Neutrophil (primary cell): ENCODE measurements at regions not wholly inside any gene's neighbourhood (a gene's known extent, or its start where the extent isn't known, plus 50 kb on each side); places are given as distances from the start of the nearest gene placed in this dataset.

Experiments
- H3K27ac ChIP-seq: fragments of 200-600 bp; sonication (generic); 2 replicates; pipeline ENCODE4 v1.5.1; 2016; ENCODE audit warnings: mild to moderate bottlenecking, moderate library complexity
- H3K27me3 ChIP-seq: fragments of 200-600 bp; sonication (generic); 2 replicates; pipeline ENCODE4 v1.6.0; 2016; ENCODE audit warnings: mild to moderate bottlenecking
- H3K36me3 ChIP-seq: fragments of 200-600 bp; sonication (generic); 2 replicates; pipeline ENCODE4 v1.5.1; 2017
- H3K4me1 ChIP-seq, 2 experiments: fragments of 200-600 bp in 1 of 2; sonication (generic) in 1 of 2; 1 replicate in 1 of 2; 2 replicates in 1 of 2; pipeline versions ENCODE4 v1.5.1 to v1.6.1; 2013 to 2016; ENCODE audit warnings: low read depth in 1 of 2, low read length in 1 of 2, mild to moderate bottlenecking in 1 of 2, moderate library complexity in 1 of 2; ENCODE audit not compliant: control insufficient read depth in 1 of 2, insufficient read depth in 1 of 2
- H3K4me3 ChIP-seq, 2 experiments: fragments of 200-600 bp in 1 of 2; sonication (generic) in 1 of 2; 1 replicate in 1 of 2; 2 replicates in 1 of 2; pipeline ENCODE4 v1.5.1; 2013 to 2016; ENCODE audit warnings: low read depth in 1 of 2, low read length in 1 of 2, mild to moderate bottlenecking in 1 of 2, moderate library complexity in 1 of 2
- H3K9me3 ChIP-seq: fragments of 200-600 bp; sonication (generic); 2 replicates; pipeline ENCODE4 v1.5.1; 2016
- TF ChIP-seq, protein P1 (sequence below): fragments of 200-600 bp; sonication (generic); IDR thresholded peaks from 2 replicates; pipeline ENCODE4 v1.5.1; 2016; ENCODE audit warnings: antibody characterized with exemption

DNA sequence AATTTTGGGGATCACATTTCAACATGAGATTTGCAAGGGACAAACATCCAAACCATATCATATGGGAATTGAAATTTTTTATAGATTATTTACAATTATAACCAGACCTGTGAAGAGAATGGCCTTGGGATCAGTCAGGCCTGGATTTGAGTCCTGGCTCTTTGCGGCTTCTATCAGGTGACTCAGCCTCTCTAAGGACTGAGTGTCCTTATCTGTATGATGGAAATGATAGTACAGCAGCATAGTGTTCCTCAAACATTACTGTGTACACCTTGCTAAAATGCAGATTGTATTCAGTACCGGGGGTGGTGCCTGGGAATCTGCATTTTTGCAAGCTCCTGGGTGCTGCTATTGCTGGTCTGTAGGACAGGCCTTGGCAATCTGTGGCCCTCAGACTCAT is 206.7 kb upstream of the PROK2 start:
- peaks cover 33 to 35% of the 10 kb centered on the region in 2 experiments for H3K4me1 ChIP-seq
- no peaks in the 10 kb centered on the region for H3K36me3 ChIP-seq
- no peaks in the 10 kb centered on the region for H3K27me3 ChIP-seq
- no peaks in the 10 kb centered on the region for H3K9me3 ChIP-seq
- H3K27ac ChIP-seq: no peak overlapping the region
- no peak overlapping the region for H3K4me3 ChIP-seq
- TF ChIP-seq, protein P1, sequence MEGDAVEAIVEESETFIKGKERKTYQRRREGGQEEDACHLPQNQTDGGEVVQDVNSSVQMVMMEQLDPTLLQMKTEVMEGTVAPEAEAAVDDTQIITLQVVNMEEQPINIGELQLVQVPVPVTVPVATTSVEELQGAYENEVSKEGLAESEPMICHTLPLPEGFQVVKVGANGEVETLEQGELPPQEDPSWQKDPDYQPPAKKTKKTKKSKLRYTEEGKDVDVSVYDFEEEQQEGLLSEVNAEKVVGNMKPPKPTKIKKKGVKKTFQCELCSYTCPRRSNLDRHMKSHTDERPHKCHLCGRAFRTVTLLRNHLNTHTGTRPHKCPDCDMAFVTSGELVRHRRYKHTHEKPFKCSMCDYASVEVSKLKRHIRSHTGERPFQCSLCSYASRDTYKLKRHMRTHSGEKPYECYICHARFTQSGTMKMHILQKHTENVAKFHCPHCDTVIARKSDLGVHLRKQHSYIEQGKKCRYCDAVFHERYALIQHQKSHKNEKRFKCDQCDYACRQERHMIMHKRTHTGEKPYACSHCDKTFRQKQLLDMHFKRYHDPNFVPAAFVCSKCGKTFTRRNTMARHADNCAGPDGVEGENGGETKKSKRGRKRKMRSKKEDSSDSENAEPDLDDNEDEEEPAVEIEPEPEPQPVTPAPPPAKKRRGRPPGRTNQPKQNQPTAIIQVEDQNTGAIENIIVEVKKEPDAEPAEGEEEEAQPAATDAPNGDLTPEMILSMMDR: no peak

DNA sequence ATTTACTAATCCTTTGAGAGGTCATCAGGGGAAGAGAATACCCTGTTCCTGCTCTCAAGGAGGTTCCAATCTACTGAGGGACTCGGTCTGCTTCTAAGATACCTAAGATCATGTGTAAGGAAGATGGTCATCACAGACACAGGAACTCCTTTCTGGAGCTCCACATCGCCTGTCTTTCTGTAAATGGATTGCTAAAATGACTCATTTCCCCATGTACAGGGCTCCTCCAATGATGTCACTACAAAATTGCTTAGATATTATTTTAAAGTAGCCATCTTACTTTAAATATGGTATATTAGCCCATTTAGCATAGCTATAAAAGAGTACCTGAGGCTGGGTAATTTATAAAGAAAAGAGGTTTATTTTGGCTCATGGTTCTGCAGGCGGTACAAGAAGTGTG is 206.1 kb upstream of the PROK2 start:
- peaks cover 28 to 33% of the 10 kb centered on the region in 2 experiments for H3K4me1 ChIP-seq
- no peak overlapping the region for H3K27ac ChIP-seq
- H3K9me3 ChIP-seq: no peaks in the 10 kb centered on the region
- no peaks in the 10 kb centered on the region for H3K27me3 ChIP-seq
- H3K4me3 ChIP-seq: no peak overlapping the region
- TF ChIP-seq, protein P1: no peak
- H3K36me3 ChIP-seq: no peaks in the 10 kb centered on the region

DNA sequence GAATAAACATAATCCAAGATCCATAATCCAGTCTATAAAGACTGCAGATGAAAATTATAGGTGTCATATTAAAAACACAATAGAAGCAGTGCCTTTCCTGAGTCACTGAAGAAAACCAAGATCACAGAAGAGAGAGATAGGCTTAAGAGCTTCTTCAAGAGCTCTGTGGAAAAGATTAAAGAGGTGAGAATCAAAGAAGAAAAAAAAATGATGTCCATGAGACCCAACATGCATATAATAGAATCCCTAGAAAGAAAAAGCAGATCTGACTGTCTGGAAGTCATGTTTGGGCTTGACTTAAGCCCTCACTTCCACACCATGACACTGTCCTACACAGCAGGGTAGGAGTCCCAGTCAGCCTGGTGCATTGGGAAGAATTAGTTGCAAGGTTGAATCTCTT is 205.6 kb upstream of the PROK2 start:
- H3K36me3 ChIP-seq: no peaks in the 10 kb centered on the region
- peaks cover 28% of the 10 kb centered on the region in 2 experiments for H3K4me1 ChIP-seq
- TF ChIP-seq, protein P1: no peak

DNA sequence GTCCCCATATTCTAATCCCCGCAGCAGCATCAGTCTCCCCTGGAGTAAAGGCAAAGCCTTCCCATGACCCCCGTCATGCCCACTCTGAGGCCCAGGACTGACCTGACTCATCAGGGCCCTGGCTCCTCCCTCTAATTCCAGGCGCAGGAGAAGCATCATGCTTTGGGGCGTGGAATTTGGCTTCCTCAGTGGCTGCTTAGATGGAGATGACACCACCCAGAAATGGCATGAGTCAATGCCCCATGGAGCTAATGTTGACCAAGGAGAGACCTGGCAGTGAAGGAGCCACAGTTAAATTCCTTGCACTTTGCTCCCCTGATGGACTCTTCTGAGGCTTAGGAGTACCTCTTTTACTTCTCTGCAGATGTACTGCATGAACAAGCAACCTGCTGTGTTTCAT is 204.2 kb upstream of the PROK2 start:
- Histone ChIP-seq H3K27ac (no peak overlapping the region), H3K9me3 (no peaks in the 10 kb centered on the region), H3K36me3 (no peaks in the 10 kb centered on the region), H3K4me1 (peaks cover 17 to 21% of the 10 kb centered on the region in 2 experiments), H3K4me3 (no peak overlapping the region), H3K27me3 (no peaks in the 10 kb centered on the region)
- TF ChIP-seq, protein P1: no peak

More for the DNA sequence above, 205.6 kb upstream of the PROK2 start:
- Histone ChIP-seq H3K27ac (no peak overlapping the region), H3K9me3 (no peaks in the 10 kb centered on the region), H3K27me3 (no peaks in the 10 kb centered on the region), H3K4me3 (no peak overlapping the region)

DNA sequence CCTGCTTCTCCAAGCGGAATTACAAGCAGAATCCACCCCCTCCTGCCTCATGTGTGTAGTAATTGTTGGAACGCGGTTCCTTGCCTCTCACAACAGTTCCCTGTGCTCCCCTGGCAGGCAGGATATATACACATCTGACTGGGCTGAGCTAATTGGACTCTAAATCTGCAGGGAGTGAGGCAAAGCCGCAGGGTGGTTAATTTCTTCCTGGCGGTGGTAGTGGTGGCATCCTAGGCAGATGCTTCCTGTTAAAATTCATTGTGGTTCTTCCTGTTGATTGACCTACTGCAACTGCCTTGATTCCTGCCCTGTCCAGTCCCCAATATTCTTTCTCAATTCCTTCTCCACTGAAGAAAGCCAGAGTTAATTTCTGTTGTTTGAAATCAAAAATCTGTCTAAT is 202.9 kb upstream of the PROK2 start:
- no peak overlapping the region for H3K4me3 ChIP-seq
- TF ChIP-seq, protein P1: no peak
- no peaks in the 10 kb centered on the region for H3K27me3 ChIP-seq
- H3K27ac ChIP-seq: no peak overlapping the region
- H3K9me3 ChIP-seq: no peaks in the 10 kb centered on the region
- H3K36me3 ChIP-seq: no peaks in the 10 kb centered on the region
- peaks cover 9 to 17% of the 10 kb centered on the region in 2 experiments for H3K4me1 ChIP-seq
